HepG2 (cell line): ENCODE measurements at regions not wholly inside any gene's neighbourhood (a gene's known extent, or its start where the extent isn't known, plus 50 kb on each side); places are given as distances from the start of the nearest gene placed in this dataset.
A peak's percentile ranks its signal among the peaks of the same experiment; 100 is the strongest.

Experiments used
- CEBPB ChIP-seq: IDR thresholded peaks from 2 replicates; pipeline ENCODE4 v1.6.1; 2011; ENCODE audit warnings: low read depth, low read length, improper control_type of control experiment, borderline replicate concordance
- EP300 ChIP-seq, 3 experiments: sonication (generic) in 1 of 3; formaldehyde crosslinking in 1 of 3; IDR thresholded peaks; 2 replicates each; pipeline versions ENCODE4 v1.5.1 to v1.6.1; 2011 to 2020; ENCODE audit warnings: low read depth in 2 of 3, low read length in 2 of 3, borderline replicate concordance in 1 of 3, improper control_type of control experiment in 1 of 3, mild to moderate bottlenecking in 1 of 3, missing genetic modification reagents in 1 of 3, moderate library complexity in 1 of 3
- HDAC6 ChIP-seq: fragments of 200-600 bp; sonication (generic); IDR thresholded peaks from 2 replicates; pipeline ENCODE4 v1.7.0; 2017; ENCODE audit warnings: mild to moderate bottlenecking, antibody characterized with exemption, low read length, low read depth
- HIVEP1 ChIP-seq: sonication (generic); formaldehyde crosslinking; IDR thresholded peaks from 2 replicates; pipeline ENCODE4 v1.4.0; 2020; ENCODE audit warnings: mild to moderate bottlenecking, missing genetic modification reagents
- HNRNPK ChIP-seq: fragments of 200-400 bp; formaldehyde crosslinking; IDR thresholded peaks from 2 replicates; pipeline ENCODE4 v1.6.1; 2018; ENCODE audit warnings: low read length, low read depth, moderate library complexity, mild to moderate bottlenecking; ENCODE audit not compliant: poor library complexity, severe bottlenecking
- NR2F2 ChIP-seq: IDR thresholded peaks from 2 replicates; pipeline ENCODE4 v1.6.1; 2012; ENCODE audit warnings: low read depth, inconsistent platforms, borderline replicate concordance
- PTBP1 ChIP-seq: fragments of 200-400 bp; formaldehyde crosslinking; IDR thresholded peaks from 2 replicates; pipeline ENCODE4 v1.6.1; 2018; ENCODE audit warnings: low read length, low read depth; ENCODE audit not compliant: poor library complexity, severe bottlenecking
- RFX5 ChIP-seq: IDR thresholded peaks from 2 replicates; pipeline ENCODE4 v1.6.1; 2011; ENCODE audit warnings: low read depth, low read length, improper control_type of control experiment
- SRSF1 ChIP-seq: fragments of 200-400 bp; formaldehyde crosslinking; optimal IDR thresholded peaks from 2 replicates; pipeline ENCODE3; 2017; ENCODE audit warnings: mild to moderate bottlenecking, low read depth, low read length, moderate library complexity
- ZFP36 ChIP-seq: fragments of 150-350 bp; IDR thresholded peaks from 2 replicates; pipeline ENCODE4 v1.6.1; 2018; ENCODE audit warnings: borderline replicate concordance, low read length, low read depth; ENCODE audit not compliant: partially characterized antibody
- ZFP36L2 ChIP-seq: sonication (generic); formaldehyde crosslinking; IDR thresholded peaks from 2 replicates; pipeline ENCODE4 v1.4.0; 2020; ENCODE audit warnings: missing genetic modification reagents
- ZNF138 ChIP-seq: sonication (generic); formaldehyde crosslinking; IDR thresholded peaks from 2 replicates; pipeline ENCODE4 v1.5.0; 2020; ENCODE audit warnings: mild to moderate bottlenecking, low read depth, missing genetic modification reagents
- ZNF260 ChIP-seq: sonication (generic); formaldehyde crosslinking; IDR thresholded peaks from 2 replicates; pipeline ENCODE4 v1.4.0; 2020; ENCODE audit warnings: missing genetic modification reagents, low read depth, mild to moderate bottlenecking, borderline replicate concordance
- ZNF333 ChIP-seq: sonication (generic); formaldehyde crosslinking; IDR thresholded peaks from 2 replicates; pipeline ENCODE4 v1.4.0; 2020; ENCODE audit warnings: mild to moderate bottlenecking, missing genetic modification reagents, borderline replicate concordance
- ZNF431 ChIP-seq: sonication (generic); formaldehyde crosslinking; IDR thresholded peaks from 2 replicates; pipeline ENCODE4 v1.9.0; 2022; ENCODE audit warnings: missing genetic modification reagents, low read depth, mild to moderate bottlenecking, borderline replicate concordance
- ZNF468 ChIP-seq: sonication (generic); formaldehyde crosslinking; IDR thresholded peaks from 2 replicates; pipeline ENCODE4 v1.8.0; 2022; ENCODE audit warnings: mild to moderate bottlenecking, moderate library complexity, missing genetic modification reagents
- ZNF503 ChIP-seq: sonication (generic); formaldehyde crosslinking; IDR thresholded peaks from 2 replicates; pipeline ENCODE4 v1.4.0; 2020; ENCODE audit warnings: missing genetic modification reagents
- ZNF547 ChIP-seq: sonication (generic); formaldehyde crosslinking; IDR thresholded peaks from 2 replicates; pipeline ENCODE4 v1.5.1; 2020; ENCODE audit warnings: mild to moderate bottlenecking, missing genetic modification reagents
- TF ChIP-seq, protein P1 (sequence below): sonication (generic); formaldehyde crosslinking; IDR thresholded peaks from one replicate; pipeline ENCODE4 v1.5.1; 2020; ENCODE audit warnings: mild to moderate bottlenecking, missing genetic modification reagents; ENCODE audit errors: not compliant biosample characterization

- TF ChIP-seq HNRNPK: no peak
- no peak for TF ChIP-seq ZNF431
- no peak for TF ChIP-seq PTBP1
- TF ChIP-seq, protein P1, sequence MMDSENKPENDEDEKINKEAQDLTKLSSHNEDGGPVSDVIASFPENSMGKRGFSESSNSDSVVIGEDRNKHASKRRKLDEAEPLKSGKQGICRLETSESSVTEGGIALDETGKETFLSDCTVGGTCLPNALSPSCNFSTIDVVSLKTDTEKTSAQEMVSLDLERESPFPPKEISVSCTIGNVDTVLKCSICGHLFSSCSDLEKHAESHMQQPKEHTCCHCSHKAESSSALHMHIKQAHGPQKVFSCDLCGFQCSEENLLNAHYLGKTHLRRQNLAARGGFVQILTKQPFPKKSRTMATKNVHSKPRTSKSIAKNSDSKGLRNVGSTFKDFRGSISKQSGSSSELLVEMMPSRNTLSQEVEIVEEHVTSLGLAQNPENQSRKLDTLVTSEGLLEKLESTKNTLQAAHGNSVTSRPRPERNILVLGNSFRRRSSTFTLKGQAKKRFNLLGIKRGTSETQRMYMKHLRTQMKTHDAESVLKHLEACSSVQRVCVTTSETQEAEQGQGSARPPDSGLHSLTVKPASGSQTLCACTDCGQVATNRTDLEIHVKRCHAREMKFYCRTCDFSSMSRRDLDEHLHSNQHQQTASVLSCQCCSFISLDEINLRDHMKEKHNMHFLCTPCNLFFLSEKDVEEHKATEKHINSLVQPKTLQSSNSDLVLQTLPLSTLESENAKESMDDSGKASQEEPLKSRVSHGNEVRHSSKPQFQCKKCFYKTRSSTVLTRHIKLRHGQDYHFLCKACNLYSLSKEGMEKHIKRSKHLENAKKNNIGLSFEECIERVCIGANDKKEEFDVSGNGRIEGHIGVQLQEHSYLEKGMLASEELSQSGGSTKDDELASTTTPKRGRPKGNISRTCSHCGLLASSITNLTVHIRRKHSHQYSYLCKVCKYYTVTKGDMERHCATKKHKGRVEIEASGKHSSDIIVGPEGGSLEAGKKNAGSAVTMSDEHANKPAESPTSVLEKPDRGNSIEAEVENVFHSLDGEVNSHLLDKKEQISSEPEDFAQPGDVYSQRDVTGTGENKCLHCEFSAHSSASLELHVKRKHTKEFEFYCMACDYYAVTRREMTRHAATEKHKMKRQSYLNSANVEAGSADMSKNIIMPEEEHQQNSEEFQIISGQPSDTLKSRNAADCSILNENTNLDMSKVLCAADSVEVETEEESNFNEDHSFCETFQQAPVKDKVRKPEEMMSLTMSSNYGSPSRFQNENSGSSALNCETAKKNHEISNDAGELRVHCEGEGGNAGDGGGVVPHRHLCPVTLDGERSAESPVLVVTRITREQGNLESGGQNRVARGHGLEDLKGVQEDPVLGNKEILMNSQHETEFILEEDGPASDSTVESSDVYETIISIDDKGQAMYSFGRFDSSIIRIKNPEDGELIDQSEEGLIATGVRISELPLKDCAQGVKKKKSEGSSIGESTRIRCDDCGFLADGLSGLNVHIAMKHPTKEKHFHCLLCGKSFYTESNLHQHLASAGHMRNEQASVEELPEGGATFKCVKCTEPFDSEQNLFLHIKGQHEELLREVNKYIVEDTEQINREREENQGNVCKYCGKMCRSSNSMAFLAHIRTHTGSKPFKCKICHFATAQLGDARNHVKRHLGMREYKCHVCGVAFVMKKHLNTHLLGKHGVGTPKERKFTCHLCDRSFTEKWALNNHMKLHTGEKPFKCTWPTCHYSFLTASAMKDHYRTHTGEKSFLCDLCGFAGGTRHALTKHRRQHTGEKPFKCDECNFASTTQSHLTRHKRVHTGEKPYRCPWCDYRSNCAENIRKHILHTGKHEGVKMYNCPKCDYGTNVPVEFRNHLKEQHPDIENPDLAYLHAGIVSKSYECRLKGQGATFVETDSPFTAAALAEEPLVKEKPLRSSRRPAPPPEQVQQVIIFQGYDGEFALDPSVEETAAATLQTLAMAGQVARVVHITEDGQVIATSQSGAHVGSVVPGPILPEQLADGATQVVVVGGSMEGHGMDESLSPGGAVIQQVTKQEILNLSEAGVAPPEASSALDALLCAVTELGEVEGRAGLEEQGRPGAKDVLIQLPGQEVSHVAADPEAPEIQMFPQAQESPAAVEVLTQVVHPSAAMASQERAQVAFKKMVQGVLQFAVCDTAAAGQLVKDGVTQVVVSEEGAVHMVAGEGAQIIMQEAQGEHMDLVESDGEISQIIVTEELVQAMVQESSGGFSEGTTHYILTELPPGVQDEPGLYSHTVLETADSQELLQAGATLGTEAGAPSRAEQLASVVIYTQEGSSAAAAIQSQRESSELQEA: no peak
- TF ChIP-seq ZNF547 (CRISPR knock-in tag): no peak
- no peak for TF ChIP-seq HDAC6
- TF ChIP-seq ZNF503 (CRISPR knock-in tag): no peak
- TF ChIP-seq NR2F2: peak; percentile 64; the same call in 1 of the 2 replicates
- TF ChIP-seq ZNF260 (CRISPR knock-in tag): no peak
- no peak for TF ChIP-seq ZNF333 (CRISPR knock-in tag)
- peak in 1 of 2 experiments; percentile 43; a peak in 1 of 4 replicates for TF ChIP-seq EP300 (IDR thresholded peaks at IDR 0.05; ENCODE audit: low read depth in 2 of 2, low read length in 2 of 2)
- no peak for TF ChIP-seq EP300 (CRISPR knock-in tag; IDR thresholded peaks at IDR 0.05; ENCODE audit: borderline replicate concordance)
- no peak for TF ChIP-seq ZNF468 (CRISPR knock-in tag)
- no peak for TF ChIP-seq ZFP36
- TF ChIP-seq RFX5: no peak
- no peak for TF ChIP-seq HIVEP1
- no peak for TF ChIP-seq ZNF138 (CRISPR knock-in tag)
- TF ChIP-seq SRSF1: no peak
- TF ChIP-seq ZFP36L2: no peak
- TF ChIP-seq CEBPB: no peak
Observed at GRCh38 chr2:16066261-16067036, 126.1 kb downstream of the MYCN start (continued).
